ENCODE measurements at regions not wholly inside any gene's neighbourhood (a gene's known extent, or its start where the extent isn't known, plus 50 kb on each side); places are given as distances from the start of the nearest gene placed in this dataset.

GRCh38 chr5:114782869-114783268 lies 386.8 kb downstream of the TRIM36 start:
- DNase-seq = peak in 1 of 2 donors; percentile 25
- H3K27me3 ChIP-seq = no peaks in the 10 kb centered on the region
- no peaks in the 10 kb centered on the region for H3K4me1 ChIP-seq
- no peak overlapping the region for H3K4me3 ChIP-seq
- no peak overlapping the region for H3K27ac ChIP-seq
- H3K9me3 ChIP-seq = no peaks in the 10 kb centered on the region
- H3K36me3 ChIP-seq = no peaks in the 10 kb centered on the region
- TF ChIP-seq POLR2A (IDR thresholded peaks at IDR 0.05) (no peak), CTCF (IDR thresholded peaks at IDR 0.05) (no peak), POLR2AphosphoS5 (IDR thresholded peaks at IDR 0.05) (no peak), EP300 (IDR thresholded peaks at IDR 0.05) (no peak)
- intact Hi-C loops (cut with DNase I; ENCODE audit: low total_unique reads) = no loop called here
- WGBS, 5 donors = 54 to 83% (median 71%) methylated on average over 3 to 8 of the region's 8 CpGs

GRCh38 chr5:114782177-114782576 lies 387.5 kb downstream of the TRIM36 start:
- Histone ChIP-seq H3K4me3 (no peak overlapping the region), H3K9me3 (no peaks in the 10 kb centered on the region), H3K4me1 (no peaks in the 10 kb centered on the region), H3K27ac (no peak overlapping the region), H3K27me3 (no peaks in the 10 kb centered on the region), H3K36me3 (no peaks in the 10 kb centered on the region)
- 85 to 95% (median 88%) methylated on average over 8 of the region's 8 CpGs for WGBS, 5 donors
- no peak for DNase-seq
- intact Hi-C loops (cut with DNase I; ENCODE audit: low total_unique reads) = no loop called here
- TF ChIP-seq POLR2AphosphoS5 (IDR thresholded peaks at IDR 0.05) (no peak), EP300 (IDR thresholded peaks at IDR 0.05) (no peak), CTCF (IDR thresholded peaks at IDR 0.05) (no peak), POLR2A (IDR thresholded peaks at IDR 0.05) (no peak)

GRCh38 chr5:114780290-114780689 lies 389.4 kb downstream of the TRIM36 start:
- TF ChIP-seq EP300 (IDR thresholded peaks at IDR 0.05) (no peak), CTCF (IDR thresholded peaks at IDR 0.05) (no peak), POLR2AphosphoS5 (IDR thresholded peaks at IDR 0.05) (no peak), POLR2A (IDR thresholded peaks at IDR 0.05) (no peak)
- no peaks in the 10 kb centered on the region for H3K27me3 ChIP-seq
- intact Hi-C loops (cut with DNase I; ENCODE audit: low total_unique reads) = no loop called here

GRCh38 chr5:114744406-114744805 lies 382.5 kb downstream of the KCNN2 start:
- TF ChIP-seq POLR2AphosphoS5 (IDR thresholded peaks at IDR 0.05) (no peak), CTCF (IDR thresholded peaks at IDR 0.05) (no peak), EP300 (IDR thresholded peaks at IDR 0.05) (no peak), POLR2A (IDR thresholded peaks at IDR 0.05) (no peak)
- Histone ChIP-seq H3K36me3 (no peaks in the 10 kb centered on the region), H3K4me3 (no peak overlapping the region), H3K4me1 (no peaks in the 10 kb centered on the region), H3K27ac (no peak overlapping the region), H3K9me3 (no peaks in the 10 kb centered on the region), H3K27me3 (no peaks in the 10 kb centered on the region)
- DNase-seq = no peak
- intact Hi-C loops (cut with DNase I; ENCODE audit: low total_unique reads) = no loop called here
- WGBS, 5 donors = 68 to 80% (median 74%) methylated on average over 3 of the region's 3 CpGs

More at GRCh38 chr5:114780290-114780689, 389.4 kb downstream of the TRIM36 start:
- Histone ChIP-seq H3K4me1 (no peaks in the 10 kb centered on the region), H3K9me3 (no peaks in the 10 kb centered on the region), H3K27ac (no peak overlapping the region), H3K4me3 (no peak overlapping the region), H3K36me3 (no peaks in the 10 kb centered on the region)
- WGBS, 5 donors = 52 to 79% (median 78%) methylated on average over 2 of the region's 2 CpGs
- DNase-seq = no peak
